WTC11 (cell line): ENCODE measurements at regions not wholly inside any gene's neighbourhood (a gene's known extent, or its start where the extent isn't known, plus 50 kb on each side); places are given as distances from the start of the nearest gene placed in this dataset.

Source experiments
- CREB1 ChIP-seq: sonication (generic); formaldehyde crosslinking; IDR thresholded peaks from 2 replicates; pipeline ENCODE4 v1.8.0; 2023; ENCODE audit warnings: mild to moderate bottlenecking, missing genetic modification reagents
- HMGXB4 ChIP-seq: sonication (generic); formaldehyde crosslinking; IDR thresholded peaks from 2 replicates; pipeline ENCODE4 v1.8.1; 2023; ENCODE audit warnings: mild to moderate bottlenecking, moderate library complexity, missing genetic modification reagents
- MAX ChIP-seq: sonication (generic); formaldehyde crosslinking; IDR thresholded peaks from 2 replicates; pipeline ENCODE4 v1.8.0; 2022; ENCODE audit warnings: mild to moderate bottlenecking, missing genetic modification reagents
- PRRX2 ChIP-seq: fragments of 250-450 bp; sonication (Bioruptor Pico); IDR thresholded peaks from 2 replicates; pipeline ENCODE4 v1.8.0; 2021; ENCODE audit warnings: mild to moderate bottlenecking
- SMAD3 ChIP-seq: sonication (generic); formaldehyde crosslinking; IDR thresholded peaks from 2 replicates; pipeline ENCODE4 v1.8.0; 2022; ENCODE audit warnings: missing genetic modification reagents, mild to moderate bottlenecking, borderline replicate concordance
- USF2 ChIP-seq: sonication (generic); formaldehyde crosslinking; IDR thresholded peaks from 2 replicates; pipeline ENCODE4 v1.8.1; 2023; ENCODE audit warnings: mild to moderate bottlenecking, missing genetic modification reagents, moderate library complexity
- ZNF121 ChIP-seq: sonication (generic); formaldehyde crosslinking; IDR thresholded peaks from 2 replicates; pipeline ENCODE4 v1.8.0; 2023; ENCODE audit warnings: missing genetic modification reagents
- TF ChIP-seq, protein P1 (sequence below): fragments of 200-600 bp; IDR thresholded peaks from 2 replicates; pipeline ENCODE4 v1.8.0; 2022; ENCODE audit warnings: antibody characterized with exemption

DNA sequence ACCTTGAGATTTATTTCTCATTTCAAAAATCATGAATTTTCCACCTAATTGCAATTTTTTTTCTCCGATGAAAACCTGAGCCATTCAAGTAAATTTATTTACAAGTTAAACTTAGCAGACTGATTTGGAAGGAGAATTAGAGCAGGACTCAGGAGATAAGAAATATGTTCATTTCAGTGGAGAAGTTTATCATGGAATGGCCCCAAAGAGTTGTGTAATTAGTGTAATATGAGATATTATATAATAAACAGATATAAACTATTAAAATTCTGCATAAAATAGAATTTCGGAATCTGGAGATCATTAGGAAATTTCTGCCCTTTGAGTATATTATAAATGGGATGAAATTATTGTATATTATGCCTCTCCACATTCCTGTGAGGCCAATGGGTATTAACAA lies 596.8 kb downstream of the QKI start:
- TF ChIP-seq, protein P1, sequence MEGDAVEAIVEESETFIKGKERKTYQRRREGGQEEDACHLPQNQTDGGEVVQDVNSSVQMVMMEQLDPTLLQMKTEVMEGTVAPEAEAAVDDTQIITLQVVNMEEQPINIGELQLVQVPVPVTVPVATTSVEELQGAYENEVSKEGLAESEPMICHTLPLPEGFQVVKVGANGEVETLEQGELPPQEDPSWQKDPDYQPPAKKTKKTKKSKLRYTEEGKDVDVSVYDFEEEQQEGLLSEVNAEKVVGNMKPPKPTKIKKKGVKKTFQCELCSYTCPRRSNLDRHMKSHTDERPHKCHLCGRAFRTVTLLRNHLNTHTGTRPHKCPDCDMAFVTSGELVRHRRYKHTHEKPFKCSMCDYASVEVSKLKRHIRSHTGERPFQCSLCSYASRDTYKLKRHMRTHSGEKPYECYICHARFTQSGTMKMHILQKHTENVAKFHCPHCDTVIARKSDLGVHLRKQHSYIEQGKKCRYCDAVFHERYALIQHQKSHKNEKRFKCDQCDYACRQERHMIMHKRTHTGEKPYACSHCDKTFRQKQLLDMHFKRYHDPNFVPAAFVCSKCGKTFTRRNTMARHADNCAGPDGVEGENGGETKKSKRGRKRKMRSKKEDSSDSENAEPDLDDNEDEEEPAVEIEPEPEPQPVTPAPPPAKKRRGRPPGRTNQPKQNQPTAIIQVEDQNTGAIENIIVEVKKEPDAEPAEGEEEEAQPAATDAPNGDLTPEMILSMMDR = no peak
- TF ChIP-seq USF2 (no peak), CREB1 (CRISPR knock-in tag) (no peak), ZNF121 (no peak), HMGXB4 (CRISPR knock-in tag) (no peak), PRRX2 (no peak), SMAD3 (CRISPR knock-in tag) (no peak), MAX (CRISPR knock-in tag) (no peak)
